HG03354 (cell line): ENCODE measurements at regions not wholly inside any gene's neighbourhood (a gene's known extent, or its start where the extent isn't known, plus 50 kb on each side); places are given as distances from the start of the nearest gene placed in this dataset.
"Not testable (repeated sequence)": the region's sequence is repeated elsewhere in the genome, so short reads cannot be mapped to it uniquely, and the experiment has no call there.

Experiments
- ATAC-seq: cut with Tn5 transposase; IDR thresholded peaks from one replicate; pipeline ENCODE4 v1.9.1; 2021; ENCODE audit warnings: mild to moderate bottlenecking; ENCODE audit not compliant: unreplicated experiment, poor library complexity, severe bottlenecking

DNA sequence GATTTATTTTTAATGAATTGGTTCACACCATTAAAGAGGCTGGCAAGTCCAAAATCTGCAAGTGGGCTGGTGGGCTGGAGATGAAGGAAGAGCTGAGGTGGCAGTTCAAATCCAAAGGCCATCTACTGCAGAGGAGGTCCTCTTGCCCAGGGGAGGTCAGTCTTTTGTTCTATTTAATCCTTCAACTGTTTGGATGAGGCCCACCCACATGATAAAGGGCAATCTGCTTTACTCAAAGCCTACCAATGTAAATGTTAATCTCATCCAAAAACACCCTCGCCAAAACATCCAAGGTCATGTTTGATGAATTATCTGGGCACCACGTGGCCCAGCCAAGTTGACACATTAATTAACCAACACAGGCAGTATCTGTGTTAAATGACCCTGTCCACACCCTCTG lies 99.0 kb downstream of the RRAGC start:
- no peak for ATAC-seq

- ATAC-seq, result no peak
These were observed 100.8 kb downstream of the RRAGC start for GRCh38 chr1:38758820-38759219.

- no peak for ATAC-seq
These were observed 112.5 kb downstream of the RRAGC start for GRCh38 chr1:38746941-38747600.

- no peak for ATAC-seq
These were observed 113.1 kb downstream of the RRAGC start for GRCh38 chr1:38746402-38746935.

DNA sequence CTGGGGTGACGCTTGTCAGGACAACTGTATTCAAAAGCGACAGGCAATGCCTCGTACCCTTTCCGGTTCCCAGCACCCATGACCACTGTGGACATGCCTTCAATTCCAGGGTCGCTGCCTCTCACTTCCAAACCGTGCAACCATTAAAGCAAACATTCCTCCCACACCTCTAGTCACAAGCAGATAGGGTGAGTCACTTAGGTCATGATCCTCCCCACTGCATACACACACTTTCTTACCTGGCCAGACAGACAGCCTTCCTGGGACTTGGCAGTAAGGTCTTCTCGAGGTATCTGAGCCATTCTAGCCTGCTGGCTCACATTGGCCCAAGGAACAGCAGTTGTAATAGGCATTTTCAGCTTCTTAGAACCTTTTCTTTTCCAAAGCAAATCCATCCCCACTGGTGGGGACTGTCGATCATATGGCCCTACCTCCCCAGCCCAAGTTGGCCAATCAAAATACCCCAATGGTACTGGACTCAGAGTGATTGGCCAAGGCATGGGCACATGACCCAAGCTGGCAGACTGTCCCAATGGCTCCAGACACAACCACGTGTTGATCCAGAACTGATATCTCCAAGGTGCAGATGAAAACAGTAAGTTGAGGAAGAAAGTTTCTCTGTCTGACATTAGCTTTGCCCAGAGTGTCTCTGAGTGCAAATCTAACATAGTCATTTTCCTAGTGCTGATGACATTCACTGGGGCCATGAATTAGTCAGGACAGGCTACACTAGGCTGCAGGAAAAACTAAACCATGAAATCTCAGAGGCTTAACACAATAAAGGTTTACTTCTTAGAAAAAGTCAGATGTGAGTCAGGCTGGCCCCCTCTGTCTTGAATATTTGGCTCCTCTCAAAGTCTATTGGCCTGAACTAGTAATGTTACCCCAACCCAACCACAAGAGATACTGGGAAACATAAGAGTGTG lies 113.8 kb downstream of the RRAGC start:
- ATAC-seq, result no peak

- ATAC-seq, result no peak
These were observed 114.9 kb downstream of the RRAGC start for GRCh38 chr1:38744452-38745350.

DNA sequence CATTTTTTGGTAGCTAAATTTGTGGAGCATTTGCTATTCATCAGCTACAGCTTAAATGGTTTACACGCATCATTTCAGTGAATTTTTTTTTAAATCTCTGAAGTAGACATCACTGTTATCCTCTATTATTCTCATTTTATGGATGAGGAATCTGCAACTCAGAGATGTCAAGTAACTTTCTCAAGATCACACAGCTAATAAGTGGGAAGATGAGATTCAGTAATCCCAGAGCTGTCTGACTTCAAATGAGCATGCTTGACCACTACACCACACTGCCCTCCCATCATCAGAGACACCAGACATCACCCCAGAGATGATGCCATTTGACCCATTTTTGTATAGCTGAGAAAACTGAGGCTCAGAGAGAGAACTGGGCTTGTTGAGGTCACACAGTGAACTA lies 116.4 kb downstream of the RRAGC start:
- no peak for ATAC-seq

GRCh38 chr1:38741341-38741740 lies 118.2 kb downstream of the RRAGC start:
- no peak for ATAC-seq

DNA sequence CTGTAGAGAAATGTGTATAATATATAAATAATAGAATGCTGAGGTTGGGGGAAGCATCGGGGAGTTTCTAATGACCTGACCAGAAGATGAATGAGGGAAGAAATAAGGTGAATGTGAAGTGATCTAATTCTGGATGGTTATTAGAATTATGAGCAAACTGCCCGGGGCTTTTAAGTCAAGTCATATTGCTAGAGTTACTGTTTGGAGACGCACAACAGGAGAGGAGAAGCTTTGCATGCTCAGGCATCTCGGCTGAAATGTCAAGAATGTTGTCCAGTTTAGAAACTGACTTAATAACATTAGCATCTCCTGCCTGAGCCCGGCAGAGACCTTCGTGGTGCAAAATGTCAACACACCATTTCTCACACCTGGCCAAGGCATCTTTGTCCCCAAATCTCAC lies 119.1 kb downstream of the RRAGC start:
- ATAC-seq, result no peak

DNA sequence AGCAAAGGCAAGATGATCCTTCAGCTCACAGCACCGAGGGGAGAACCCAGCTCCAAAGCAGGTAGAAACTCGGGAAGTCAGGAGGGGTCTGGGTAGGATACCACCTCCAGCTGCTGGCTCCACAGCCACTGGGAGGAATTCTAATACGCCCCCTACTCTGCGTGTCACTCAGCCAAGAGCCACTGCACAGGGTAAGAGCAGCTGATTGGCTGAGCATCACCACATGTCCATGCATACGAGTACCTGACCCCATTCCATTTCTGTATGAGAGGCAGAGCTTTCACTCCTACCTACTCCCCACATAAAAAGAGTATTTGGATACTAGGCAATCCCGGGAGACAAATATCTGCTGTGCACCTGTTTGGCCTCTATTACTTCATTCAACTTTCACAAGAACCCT lies 121.4 kb downstream of the RRAGC start:
- no peak for ATAC-seq

DNA sequence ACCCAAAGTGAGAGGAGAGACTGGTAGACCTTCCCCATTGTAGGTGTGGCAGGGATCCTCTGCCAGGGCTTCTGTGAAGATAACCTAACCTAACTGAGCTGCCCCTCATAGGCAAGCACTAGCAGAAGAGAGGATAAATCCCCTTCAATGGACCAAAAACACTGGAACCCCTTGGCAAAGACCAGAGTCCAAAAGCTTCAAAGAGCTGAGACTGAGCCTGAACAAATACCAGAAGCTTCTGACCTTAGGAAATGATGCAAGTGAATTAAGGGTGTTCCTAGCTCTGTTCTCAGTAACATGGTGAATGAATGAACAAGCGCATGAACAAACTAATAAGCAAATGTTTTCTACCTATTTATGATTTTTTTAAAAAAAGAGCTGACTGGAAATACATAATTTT lies 123.2 kb downstream of the RRAGC start:
- ATAC-seq, result no peak

DNA sequence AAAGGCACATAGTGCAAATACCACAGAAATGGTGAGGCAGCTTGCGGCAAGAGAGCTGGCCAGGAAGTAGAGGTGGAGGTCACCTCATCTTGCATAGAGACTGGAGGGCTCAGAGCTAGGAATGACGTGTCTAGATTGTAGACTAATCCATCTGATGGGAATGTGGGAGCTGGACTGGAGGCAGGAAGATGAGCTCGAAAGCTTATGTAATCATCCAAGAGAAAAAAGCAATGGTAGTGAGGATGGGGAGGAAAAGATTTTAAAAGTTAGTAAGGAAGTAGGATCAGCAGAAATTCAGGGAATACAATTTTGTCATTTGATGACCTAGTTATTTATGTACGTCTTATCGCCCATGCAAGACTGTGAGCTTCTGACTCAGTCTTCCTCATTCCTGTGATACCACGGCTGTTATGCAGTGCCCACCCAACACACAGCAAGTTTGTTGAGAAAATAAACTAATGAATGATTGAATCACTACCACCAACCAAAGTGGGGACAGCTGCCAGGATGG lies 123.9 kb downstream of the RRAGC start:
- no peak for ATAC-seq

GRCh38 chr1:38733761-38734160 lies 125.8 kb downstream of the RRAGC start:
- no peak for ATAC-seq

- no peak for ATAC-seq
These were observed 128.8 kb downstream of the RRAGC start for GRCh38 chr1:38730511-38731397.

- no peak for ATAC-seq
These were observed 131.0 kb downstream of the RRAGC start for GRCh38 chr1:38728585-38728908.

GRCh38 chr1:38727684-38728584 lies 131.6 kb downstream of the RRAGC start:
- no peak for ATAC-seq

DNA sequence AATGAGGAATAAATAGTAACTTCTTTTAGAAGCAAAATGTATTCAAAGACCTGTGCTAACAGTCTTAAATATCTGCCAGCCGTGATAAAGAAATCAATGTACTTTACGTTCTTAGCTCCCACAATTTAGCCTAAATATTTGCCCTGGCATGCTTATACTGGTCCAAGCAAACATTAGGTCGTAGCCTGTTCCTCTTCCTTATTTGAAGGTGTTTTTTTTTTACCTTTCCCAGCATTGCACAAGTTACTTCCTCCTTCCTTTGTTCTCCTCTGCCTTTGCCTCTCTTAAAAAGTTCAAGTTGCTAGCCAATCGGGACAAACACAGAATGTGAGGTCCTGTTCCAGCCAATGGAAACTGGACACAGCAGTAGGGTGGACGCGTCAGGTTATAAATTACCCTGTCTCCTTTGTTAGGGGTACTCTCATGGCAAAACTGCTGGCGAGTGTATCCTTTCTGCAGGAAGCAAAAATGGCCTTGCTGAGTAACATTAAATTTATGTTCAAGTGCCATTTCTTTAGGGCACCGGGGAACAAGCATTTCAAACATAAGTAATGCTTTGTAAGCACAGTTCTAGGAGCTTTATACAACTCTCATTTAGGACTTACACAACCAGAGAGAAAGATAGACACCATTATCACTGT lies 134.1 kb downstream of the RRAGC start:
- not testable (repeated sequence) for ATAC-seq
